Osteocyte (in vitro differentiated cells): ENCODE measurements at regions not wholly inside any gene's neighbourhood (a gene's known extent, or its start where the extent isn't known, plus 50 kb on each side); places are given as distances from the start of the nearest gene placed in this dataset.

Source experiments
- DNase-seq: peaks from one replicate; pipeline ENCODE4 v3.0.0; 2021; ENCODE audit warnings: mixed read lengths; ENCODE audit not compliant: unreplicated experiment; ENCODE audit errors: extremely low spot score
- H3K27ac Mint-ChIP-seq: one replicate; pipeline ENCODE4 v1.8.0; 2021; ENCODE audit warnings: mild to moderate bottlenecking, mixed read lengths; ENCODE audit not compliant: unreplicated experiment
- H3K27me3 Mint-ChIP-seq: one replicate; pipeline ENCODE4 v1.8.0; 2021; ENCODE audit warnings: mixed read lengths; ENCODE audit not compliant: unreplicated experiment
- H3K36me3 Mint-ChIP-seq: one replicate; pipeline ENCODE4 v1.8.0; 2021; ENCODE audit warnings: mixed read lengths; ENCODE audit not compliant: unreplicated experiment
- H3K4me1 Mint-ChIP-seq: one replicate; pipeline ENCODE4 v1.8.0; 2021; ENCODE audit warnings: mixed read lengths; ENCODE audit not compliant: unreplicated experiment
- H3K4me3 Mint-ChIP-seq: one replicate; pipeline ENCODE4 v1.8.0; 2021; ENCODE audit warnings: mild to moderate bottlenecking, moderate library complexity, mixed read lengths; ENCODE audit not compliant: unreplicated experiment
- H3K9me3 Mint-ChIP-seq: one replicate; pipeline ENCODE4 v1.8.0; 2021; ENCODE audit warnings: mixed read lengths; ENCODE audit not compliant: unreplicated experiment
- TF ChIP-seq, protein P1 (sequence below): fragments of 200-600 bp; sonication (generic); IDR thresholded peaks from 2 replicates; pipeline ENCODE4 v1.5.0; 2021; ENCODE audit warnings: antibody characterized with exemption, mild to moderate bottlenecking, moderate library complexity

- DNase-seq = no peak
- Mint-ChIP-seq H3K27ac (no peak overlapping the region), H3K4me1 (peaks cover 16% of the 10 kb centered on the region), H3K9me3 (no peaks in the 10 kb centered on the region), H3K27me3 (no peaks in the 10 kb centered on the region), H3K36me3 (no peaks in the 10 kb centered on the region), H3K4me3 (no peak overlapping the region)
- TF ChIP-seq, protein P1, sequence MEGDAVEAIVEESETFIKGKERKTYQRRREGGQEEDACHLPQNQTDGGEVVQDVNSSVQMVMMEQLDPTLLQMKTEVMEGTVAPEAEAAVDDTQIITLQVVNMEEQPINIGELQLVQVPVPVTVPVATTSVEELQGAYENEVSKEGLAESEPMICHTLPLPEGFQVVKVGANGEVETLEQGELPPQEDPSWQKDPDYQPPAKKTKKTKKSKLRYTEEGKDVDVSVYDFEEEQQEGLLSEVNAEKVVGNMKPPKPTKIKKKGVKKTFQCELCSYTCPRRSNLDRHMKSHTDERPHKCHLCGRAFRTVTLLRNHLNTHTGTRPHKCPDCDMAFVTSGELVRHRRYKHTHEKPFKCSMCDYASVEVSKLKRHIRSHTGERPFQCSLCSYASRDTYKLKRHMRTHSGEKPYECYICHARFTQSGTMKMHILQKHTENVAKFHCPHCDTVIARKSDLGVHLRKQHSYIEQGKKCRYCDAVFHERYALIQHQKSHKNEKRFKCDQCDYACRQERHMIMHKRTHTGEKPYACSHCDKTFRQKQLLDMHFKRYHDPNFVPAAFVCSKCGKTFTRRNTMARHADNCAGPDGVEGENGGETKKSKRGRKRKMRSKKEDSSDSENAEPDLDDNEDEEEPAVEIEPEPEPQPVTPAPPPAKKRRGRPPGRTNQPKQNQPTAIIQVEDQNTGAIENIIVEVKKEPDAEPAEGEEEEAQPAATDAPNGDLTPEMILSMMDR = no peak
Measured at GRCh38 chr5:143470120-143470519, 66.6 kb upstream of the NR3C1 start.

DNA sequence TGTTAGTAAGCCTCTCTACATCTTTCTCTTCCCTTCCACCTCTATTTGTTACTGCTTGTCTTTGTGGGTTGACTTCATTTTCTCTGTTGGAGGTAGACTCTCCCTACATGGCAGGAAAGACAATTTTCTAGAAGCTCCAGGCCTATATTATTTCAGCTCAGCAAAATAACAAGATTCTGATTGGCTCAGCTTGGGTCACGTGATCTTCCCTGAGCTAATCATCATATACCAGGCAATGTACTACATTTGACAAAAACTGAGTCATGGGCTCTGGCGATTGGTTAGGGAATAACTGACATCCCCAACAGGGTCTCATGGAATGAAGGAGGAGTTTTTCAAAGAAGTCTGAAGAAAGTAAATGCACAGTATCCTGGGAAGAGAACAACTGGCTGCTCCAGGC lies 65.6 kb upstream of the NR3C1 start:
- Mint-ChIP-seq H3K4me1 (peaks cover 16% of the 10 kb centered on the region), H3K4me3 (no peak overlapping the region), H3K27ac (no peak overlapping the region), H3K9me3 (no peaks in the 10 kb centered on the region), H3K36me3 (no peaks in the 10 kb centered on the region), H3K27me3 (no peaks in the 10 kb centered on the region)
- no peak for DNase-seq
- TF ChIP-seq, protein P1 = no peak

GRCh38 chr5:143466632-143467031 lies 63.1 kb upstream of the NR3C1 start:
- Mint-ChIP-seq H3K4me3 (no peak overlapping the region), H3K4me1 (peaks cover 8% of the 10 kb centered on the region), H3K27ac (no peak overlapping the region), H3K36me3 (no peaks in the 10 kb centered on the region), H3K27me3 (no peaks in the 10 kb centered on the region), H3K9me3 (no peaks in the 10 kb centered on the region)
- TF ChIP-seq, protein P1 = no peak
- no peak for DNase-seq

DNA sequence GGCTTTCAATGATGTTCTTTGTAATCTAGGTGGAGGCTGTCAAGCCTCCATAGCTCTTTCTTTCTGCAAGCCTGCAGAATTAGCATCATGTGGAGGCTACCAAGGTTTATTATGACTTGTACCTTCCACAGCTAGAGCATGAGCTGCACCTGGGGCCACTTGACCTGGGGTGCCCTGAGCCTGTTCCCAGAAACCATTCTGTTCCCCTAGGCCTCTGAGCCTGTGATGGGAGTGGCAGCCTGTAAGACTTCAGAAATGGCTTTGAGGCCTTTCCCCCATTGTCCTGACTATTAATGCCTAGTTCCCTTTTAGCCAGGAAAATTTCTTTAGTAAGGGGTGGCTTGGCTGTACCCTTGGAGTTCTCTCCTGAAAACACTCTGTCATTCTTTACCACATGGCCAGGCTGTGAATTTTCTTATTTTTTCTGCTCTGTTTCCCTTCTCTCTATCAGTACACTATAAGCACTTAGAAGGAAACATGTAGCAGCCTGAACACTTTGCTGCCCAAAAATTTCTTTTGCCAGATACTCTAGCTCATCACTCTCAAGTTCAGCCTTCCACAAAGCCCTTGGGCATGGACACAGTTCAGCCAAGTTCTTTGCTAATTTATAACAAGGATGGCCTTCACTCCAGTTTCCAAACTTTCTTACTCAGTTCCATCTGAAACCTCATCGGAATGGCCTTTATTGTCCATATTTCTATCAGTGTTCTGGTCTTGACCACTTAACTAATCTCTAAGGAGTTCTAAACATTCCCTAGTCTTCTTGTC lies 61.4 kb upstream of the NR3C1 start:
- TF ChIP-seq, protein P1 = no peak
- Mint-ChIP-seq H3K4me1 (no peaks in the 10 kb centered on the region), H3K27ac (no peak overlapping the region), H3K27me3 (no peaks in the 10 kb centered on the region), H3K36me3 (no peaks in the 10 kb centered on the region), H3K4me3 (no peak overlapping the region), H3K9me3 (no peaks in the 10 kb centered on the region)
- no peak for DNase-seq

- Mint-ChIP-seq H3K9me3 (no peaks in the 10 kb centered on the region), H3K27me3 (no peaks in the 10 kb centered on the region)
- TF ChIP-seq, protein P1 = no peak
Measured at GRCh38 chr5:143462431-143462830, 58.9 kb upstream of the NR3C1 start.

More at GRCh38 chr5:143462431-143462830, 58.9 kb upstream of the NR3C1 start:
- no peaks in the 10 kb centered on the region for H3K36me3 Mint-ChIP-seq
- no peak overlapping the region for H3K27ac Mint-ChIP-seq
- no peak for DNase-seq
- no peaks in the 10 kb centered on the region for H3K4me1 Mint-ChIP-seq
- H3K4me3 Mint-ChIP-seq = no peak overlapping the region
